ENCODE measurements at regions not wholly inside any gene's neighbourhood (a gene's known extent, or its start where the extent isn't known, plus 50 kb on each side); places are given as distances from the start of the nearest gene placed in this dataset.

DNA sequence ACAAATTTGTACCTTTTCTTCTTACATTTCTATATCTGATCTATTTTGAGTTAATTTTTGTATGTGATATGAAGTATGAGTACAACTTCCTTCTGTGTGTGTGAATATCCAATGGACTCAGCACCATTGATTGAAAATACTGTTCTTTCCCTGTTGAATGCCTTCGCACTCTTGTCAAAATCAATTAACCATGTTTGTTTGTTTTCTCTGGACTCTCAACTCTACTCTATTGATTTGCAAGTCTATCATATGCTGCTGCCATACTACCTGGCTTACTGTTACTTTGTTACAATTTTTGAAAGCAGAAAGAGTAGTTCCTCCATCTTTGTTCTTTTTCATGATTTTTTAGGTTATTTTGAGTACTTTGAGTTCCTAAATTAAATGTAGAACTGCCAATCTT is 1437.4 kb upstream of the SPRY2 start:
- TF ChIP-seq, protein P1, sequence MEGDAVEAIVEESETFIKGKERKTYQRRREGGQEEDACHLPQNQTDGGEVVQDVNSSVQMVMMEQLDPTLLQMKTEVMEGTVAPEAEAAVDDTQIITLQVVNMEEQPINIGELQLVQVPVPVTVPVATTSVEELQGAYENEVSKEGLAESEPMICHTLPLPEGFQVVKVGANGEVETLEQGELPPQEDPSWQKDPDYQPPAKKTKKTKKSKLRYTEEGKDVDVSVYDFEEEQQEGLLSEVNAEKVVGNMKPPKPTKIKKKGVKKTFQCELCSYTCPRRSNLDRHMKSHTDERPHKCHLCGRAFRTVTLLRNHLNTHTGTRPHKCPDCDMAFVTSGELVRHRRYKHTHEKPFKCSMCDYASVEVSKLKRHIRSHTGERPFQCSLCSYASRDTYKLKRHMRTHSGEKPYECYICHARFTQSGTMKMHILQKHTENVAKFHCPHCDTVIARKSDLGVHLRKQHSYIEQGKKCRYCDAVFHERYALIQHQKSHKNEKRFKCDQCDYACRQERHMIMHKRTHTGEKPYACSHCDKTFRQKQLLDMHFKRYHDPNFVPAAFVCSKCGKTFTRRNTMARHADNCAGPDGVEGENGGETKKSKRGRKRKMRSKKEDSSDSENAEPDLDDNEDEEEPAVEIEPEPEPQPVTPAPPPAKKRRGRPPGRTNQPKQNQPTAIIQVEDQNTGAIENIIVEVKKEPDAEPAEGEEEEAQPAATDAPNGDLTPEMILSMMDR (conservative IDR thresholded peaks at IDR 0.05; ENCODE audit: low read depth, low read length) = no peak
- TF ChIP-seq EZH2phosphoT487 (IDR thresholded peaks at IDR 0.05; ENCODE audit: borderline replicate concordance, low read length) (no peak), EZH2 (IDR thresholded peaks at IDR 0.05; ENCODE audit: low read length, unreplicated experiment) (no peak)
